IMR-90 (cell line): ENCODE measurements at regions not wholly inside any gene's neighbourhood (a gene's known extent, or its start where the extent isn't known, plus 50 kb on each side); places are given as distances from the start of the nearest gene placed in this dataset.

Experiments
- CEBPB ChIP-seq: IDR thresholded peaks from 2 replicates; pipeline ENCODE4 v1.6.1; 2012; ENCODE audit warnings: low read depth, low read length, improper control_type of control experiment
- CTCF ChIP-seq: conservative IDR thresholded peaks from 2 replicates; pipeline ENCODE4 v1.5.1; 2012; ENCODE audit warnings: mild to moderate bottlenecking, low read depth, low read length, improper control_type of control experiment
- ELK1 ChIP-seq: fragments of 150-350 bp; IDR thresholded peaks from 2 replicates; pipeline ENCODE4 v1.6.1; 2016; ENCODE audit warnings: low read depth, mild to moderate bottlenecking, low read length, moderate library complexity, borderline replicate concordance
- FOS ChIP-seq: fragments of 150-350 bp; IDR thresholded peaks from 2 replicates; pipeline ENCODE4 v1.6.1; 2016; ENCODE audit warnings: low read depth, low read length
- POLR2A ChIP-seq: IDR thresholded peaks from 2 replicates; pipeline ENCODE4 v1.6.1; 2012; ENCODE audit warnings: mild to moderate bottlenecking, low read depth, low read length
- RFX5 ChIP-seq: IDR thresholded peaks from 2 replicates; pipeline ENCODE4 v1.8.0; 2012; ENCODE audit warnings: low read depth, mild to moderate bottlenecking, low read length, moderate library complexity
- SMC3 ChIP-seq: fragments of 150-350 bp; IDR thresholded peaks from 2 replicates; pipeline ENCODE4 v1.6.1; 2016; ENCODE audit warnings: low read depth, mild to moderate bottlenecking, antibody characterized with exemption, low read length, moderate library complexity

GRCh38 chr7:391411-391951 lies 101.5 kb downstream of the FOXL3 start:
- TF ChIP-seq POLR2A (no peak), SMC3 (no peak), FOS (no peak), CTCF (no peak), CEBPB (no peak), RFX5 (no peak), ELK1 (no peak)
